HCT116 (cell line): ENCODE measurements at regions not wholly inside any gene's neighbourhood (a gene's known extent, or its start where the extent isn't known, plus 50 kb on each side); places are given as distances from the start of the nearest gene placed in this dataset.

ENCODE experiments used
- ATAC-seq: fragments of 200-7000 bp; cut with Tn5 transposase; 2 replicates; pipeline ENCODE4 v1.9.1; 2020; ENCODE audit warnings: mild to moderate bottlenecking, moderate library complexity
- BruUV-seq: library from RNA; stranded (reverse); fragments of 400-500 nt; replicated peaks from 2 replicates; lab custom pipeline; 2021; lab: Mats Ljungman, UMichigan
- CTCF ChIA-PET: fragments of 300-600 bp; sonication (Branson Sonifier 250); formaldehyde crosslinking; loops from one replicate; lab custom pipeline; 2021; ENCODE audit warnings: antibody characterized with exemption; lab: Charles Lee
- POLR2A ChIA-PET: fragments of 300-600, 350-600 bp; sonication (Branson Sonifier 250); formaldehyde crosslinking; loops from one replicate; lab custom pipeline; 2021; ENCODE audit warnings: antibody characterized with exemption; lab: Charles Lee
- RAD21 ChIA-PET, 2 experiments: fragments of 300-600 bp; sonication (Branson Sonifier 250); formaldehyde crosslinking; loops; one replicate each; lab custom pipeline; 2023; ENCODE audit warnings: low total read pairs in 2 of 2; ENCODE audit not compliant: uncharacterized antibody in 2 of 2, unreplicated experiment in 2 of 2, low non-redundant PET in 1 of 2; lab: Charles Lee
- DNase-seq: peaks from one replicate; pipeline ENCODE4 v3.0.0-alpha.2; 2010; ENCODE audit warnings: low read depth, low spot score
- H2AFZ ChIP-seq: fragments of 200-600 bp; shearing (Covaris generic), sonication (generic); 2 replicates; pipeline ENCODE4 v1.6.1; 2017; ENCODE audit warnings: low read depth, mixed run types, mixed read lengths, antibody characterized with exemption, low read length; ENCODE audit not compliant: poor library complexity, severe bottlenecking
- H3K27ac ChIP-seq: 2 replicates; pipeline ENCODE4 v1.5.1; 2012; ENCODE audit warnings: low read depth, low read length
- H3K27me3 ChIP-seq: fragments of 200-600 bp; sonication (generic); 2 replicates; pipeline ENCODE4 v1.6.1; 2016; ENCODE audit warnings: mixed run types, low read length, mixed read lengths; ENCODE audit not compliant: insufficient read depth
- H3K36me3 ChIP-seq, 2 experiments: fragments of 200-500 bp in 1 of 2; fragments of 200-600 bp in 1 of 2; sonication (Bioruptor generic) in 1 of 2; sonication (generic) in 1 of 2; 2 replicates each; pipeline versions ENCODE4 v1.5.1 to v1.6.1; 2014 to 2016; ENCODE audit warnings: low read length in 2 of 2, inconsistent platforms in 1 of 2, mixed read lengths in 1 of 2, mixed run types in 1 of 2; ENCODE audit not compliant: insufficient read depth in 2 of 2, control insufficient read depth in 1 of 2
- H3K4me1 ChIP-seq, 2 experiments: fragments of 200-600 bp in 1 of 2; sonication (generic) in 1 of 2; 2 replicates each; pipeline versions ENCODE4 v1.5.1 to v1.6.1; 2012 to 2017; ENCODE audit warnings: low read length in 2 of 2, inconsistent platforms in 1 of 2, mild to moderate bottlenecking in 1 of 2, mixed read lengths in 1 of 2, mixed run types in 1 of 2, moderate library complexity in 1 of 2; ENCODE audit not compliant: insufficient read depth in 2 of 2, control insufficient read depth in 1 of 2
- H3K4me2 ChIP-seq: fragments of 200-600 bp; sonication (generic); 2 replicates; pipeline ENCODE4 v1.6.1; 2017; ENCODE audit warnings: mixed run types, low read length, mixed read lengths
- H3K4me3 ChIP-seq, 2 experiments: fragments of 200-600 bp in 1 of 2; sonication (generic) in 1 of 2; replicated peaks in 1 of 2; 2 replicates each; pipeline ENCODE4 v1.5.1; 2011 to 2016; ENCODE audit warnings: low read length in 2 of 2, control low read depth in 1 of 2, low read depth in 1 of 2, mild to moderate bottlenecking in 1 of 2, mixed read lengths in 1 of 2, mixed run types in 1 of 2
- H3K79me2 ChIP-seq: fragments of 200-600 bp; sonication (generic); 2 replicates; pipeline ENCODE4 v1.6.1; 2017; ENCODE audit warnings: mild to moderate bottlenecking, mixed run types, low read length, moderate library complexity, mixed read lengths; ENCODE audit not compliant: insufficient read depth
- H3K9ac ChIP-seq: fragments of 200-600 bp; sonication (generic); 2 replicates; pipeline ENCODE4 v1.6.1; 2016; ENCODE audit warnings: low read length, mixed read lengths
- H3K9me2 ChIP-seq: fragments of 200-600 bp; sonication (generic), shearing (Covaris generic); 2 replicates; pipeline ENCODE4 v1.6.1; 2017; ENCODE audit warnings: mixed run types, mild to moderate bottlenecking, moderate library complexity; ENCODE audit not compliant: insufficient read depth
- H3K9me3 ChIP-seq, 2 experiments: fragments of 200-500 bp in 1 of 2; fragments of 200-600 bp in 1 of 2; sonication (Bioruptor generic) in 1 of 2; sonication (generic) in 1 of 2; 2 replicates each; pipeline ENCODE4 v1.6.1; 2014 to 2017; ENCODE audit warnings: low read length in 2 of 2, mixed read lengths in 2 of 2, inconsistent platforms in 1 of 2, low read depth in 1 of 2, mild to moderate bottlenecking in 1 of 2, mixed run types in 1 of 2, moderate library complexity in 1 of 2; ENCODE audit not compliant: control insufficient read depth in 1 of 2, insufficient read depth in 1 of 2
- H4K20me1 ChIP-seq: fragments of 200-600 bp; sonication (generic), shearing (Covaris generic); 2 replicates; pipeline ENCODE4 v1.6.1; 2017; ENCODE audit warnings: mixed run types, mild to moderate bottlenecking, moderate library complexity; ENCODE audit not compliant: insufficient read depth
- ATF3 ChIP-seq: IDR thresholded peaks from 2 replicates; pipeline ENCODE4 v1.6.1; 2012
- CBX3 ChIP-seq: IDR thresholded peaks from 2 replicates; pipeline ENCODE4 v1.6.1; 2012; ENCODE audit warnings: low read depth
- CEBPB ChIP-seq: IDR thresholded peaks from 2 replicates; pipeline ENCODE4 v1.6.1; 2012; ENCODE audit warnings: low read depth
- CTCF ChIP-seq, 3 experiments: fragments of 200-600 bp in 1 of 3; sonication (generic) in 1 of 3; IDR thresholded peaks in 2 of 3; conservative IDR thresholded peaks in 1 of 3; 2 replicates each; pipeline ENCODE4 v1.5.1; 2012 to 2017; ENCODE audit warnings: low read depth in 2 of 3, low read length in 2 of 3, antibody characterized with exemption in 1 of 3, borderline replicate concordance in 1 of 3, control low read depth in 1 of 3, mild to moderate bottlenecking in 1 of 3, mixed read lengths in 1 of 3, mixed run types in 1 of 3, moderate library complexity in 1 of 3; ENCODE audit not compliant: insufficient read depth in 1 of 3
- EGR1 ChIP-seq: IDR thresholded peaks from 2 replicates; pipeline ENCODE4 v1.6.1; 2012; ENCODE audit warnings: low read depth
- ELF1 ChIP-seq: IDR thresholded peaks from 2 replicates; pipeline ENCODE4 v1.6.1; 2012; ENCODE audit warnings: low read depth, borderline replicate concordance
- EZH2 ChIP-seq: fragments of 200-600 bp; sonication (generic); IDR thresholded peaks from 2 replicates; pipeline ENCODE4 v1.6.1; 2017; ENCODE audit warnings: antibody characterized with exemption, mixed run types
- EZH2phosphoT487 ChIP-seq: fragments of 200-600 bp; IDR thresholded peaks from 2 replicates; pipeline ENCODE4 v1.6.1; 2018; ENCODE audit warnings: antibody characterized with exemption, borderline replicate concordance
- FOSL1 ChIP-seq: IDR thresholded peaks from 2 replicates; pipeline ENCODE4 v1.6.1; 2012; ENCODE audit warnings: low read depth
- JUND ChIP-seq: IDR thresholded peaks from 2 replicates; pipeline ENCODE4 v1.6.1; 2012
- MAX ChIP-seq: IDR thresholded peaks from 2 replicates; pipeline ENCODE4 v1.6.1; 2012
- POLR2AphosphoS5 ChIP-seq: IDR thresholded peaks from 2 replicates; pipeline ENCODE4 v1.6.1; 2011; ENCODE audit warnings: mild to moderate bottlenecking, low read depth, low read length, moderate library complexity
- REST ChIP-seq: IDR thresholded peaks from 2 replicates; pipeline ENCODE4 v1.6.1; 2012; ENCODE audit warnings: low read depth
- SIN3A ChIP-seq: IDR thresholded peaks from 2 replicates; pipeline ENCODE4 v1.6.1; 2012; ENCODE audit warnings: low read depth
- YY1 ChIP-seq: IDR thresholded peaks from 2 replicates; pipeline ENCODE4 v1.6.1; 2011; ENCODE audit warnings: low read length, low read depth, moderate library complexity, mild to moderate bottlenecking; ENCODE audit not compliant: insufficient replicate concordance; ENCODE audit errors: extremely low read depth
- ZBTB33 ChIP-seq: IDR thresholded peaks from 2 replicates; pipeline ENCODE4 v1.6.1; 2011; ENCODE audit warnings: mild to moderate bottlenecking, low read length, moderate library complexity; ENCODE audit not compliant: insufficient replicate concordance; ENCODE audit errors: extremely low read depth
- ZFX ChIP-seq: fragments of 450-650 bp; IDR thresholded peaks from 2 replicates; pipeline ENCODE4 v1.6.1; 2017
- ZNF274 ChIP-seq: fragments of 200-500 bp; sonication (Bioruptor generic); IDR thresholded peaks from 2 replicates; pipeline ENCODE4 v1.6.1; 2014; ENCODE audit warnings: mild to moderate bottlenecking, low read depth, low read length, inconsistent platforms
- intact Hi-C: fragments of 100-400 bp; cut with micrococcal nuclease; formaldehyde crosslinking; loops from 2 replicates; pipeline ENCODE4 v1.10.0; 2022

- H3K4me2 ChIP-seq = peak overlapping the region; percentile 94
- H3K36me3 ChIP-seq = no peaks in the 10 kb centered on the region
- CTCF ChIA-PET = interaction anchor here (1.0 to 1.4 kb wide), 4 partner anchors 89 to 412 kb away, joined by 4 to 6 read pairs (median 5); no protein-coding TSS in a partner anchor
- H3K27me3 ChIP-seq = no peaks in the 10 kb centered on the region
- no peaks in the 10 kb centered on the region for H3K79me2 ChIP-seq
- no peaks in the 10 kb centered on the region for H4K20me1 ChIP-seq
- ATAC-seq = peak; percentile 86
- peaks cover 28 to 71% of the 10 kb centered on the region in 2 experiments for H3K4me1 ChIP-seq
- no peaks in the 10 kb centered on the region for H3K9me2 ChIP-seq
- H2AFZ ChIP-seq = peak overlapping the region; percentile 0
- peak overlapping the region; percentile 60 for H3K9ac ChIP-seq
- H3K27ac ChIP-seq = peak overlapping the region; percentile 92
- POLR2A ChIA-PET = interaction anchor here (0.7 to 1.6 kb wide), 6 partner anchors 11 to 89 kb away, joined by 3 to 9 read pairs (median 4); no protein-coding TSS in a partner anchor
- intact Hi-C loops = loop anchor here (2.0 kb wide), 1 partner anchor 90 kb away; no protein-coding TSS in a partner anchor
- H3K9me3 ChIP-seq = peaks cover 0 to 9% of the 10 kb centered on the region in 2 experiments; a peak in 1 of 4 replicates
- RAD21 ChIA-PET = no interaction called here
- DNase-seq = peak; percentile 96
- peak overlapping the region; percentile 29 to 57 for H3K4me3 ChIP-seq
- BruUV-seq = no TSS peak
- TF ChIP-seq EZH2phosphoT487 = no peak
- TF ChIP-seq EZH2 = no peak
- 0 out of 6 replicates have a peak, but pooled peaks of 2 of the 3 experiments have one; percentile 7 to 8 for TF ChIP-seq CTCF (IDR thresholded peaks at IDR 0.05 in 2 of 3, conservative IDR thresholded peaks at IDR 0.05 in 1 of 3; ENCODE audit: borderline replicate concordance in 1 of 3, insufficient read depth in 1 of 3, low read depth in 2 of 3, low read length in 2 of 3)
- TF ChIP-seq SIN3A = peak; percentile 79
- no peak for TF ChIP-seq ZBTB33
- 0 out of 2 replicates have a peak, but pooled peaks have one; percentile 59 for TF ChIP-seq CBX3
- TF ChIP-seq JUND = peak; percentile 98
- peak; percentile 60 for TF ChIP-seq POLR2AphosphoS5
- TF ChIP-seq ZFX = no peak
- peak; percentile 50 for TF ChIP-seq MAX
- no peak for TF ChIP-seq ATF3
- TF ChIP-seq ELF1 = no peak; the same call in 1 of the 2 replicates
- peak; percentile 65 for TF ChIP-seq YY1
- no peak for TF ChIP-seq REST
- TF ChIP-seq CEBPB = no peak
- no peak for TF ChIP-seq ZNF274
- TF ChIP-seq FOSL1 = peak; percentile 99
- peak; percentile 50 for TF ChIP-seq EGR1
Measured at GRCh38 chr16:86664522-86665318, 86.4 kb downstream of the FOXL1 start.
